ENCODE measurements at regions not wholly inside any gene's neighbourhood (a gene's known extent, or its start where the extent isn't known, plus 50 kb on each side); places are given as distances from the start of the nearest gene placed in this dataset.

GRCh38 chr10:24042884-24043283, 166.1 kb upstream of the KIAA1217 start:
- TF ChIP-seq CTCF (IDR thresholded peaks at IDR 0.05; ENCODE audit: insufficient read depth, low read depth, low read length), result no peak
- H3K4me3 ChIP-seq (ENCODE audit: low read depth, low read length), result no peak overlapping the region
- no peak for DNase-seq (ENCODE audit: low read depth)

- no peak for TF ChIP-seq CTCF (IDR thresholded peaks at IDR 0.05; ENCODE audit: insufficient read depth, low read depth, low read length)
- no peak overlapping the region for H3K4me3 ChIP-seq (ENCODE audit: low read depth, low read length)
- DNase-seq (ENCODE audit: low read depth), result no peak
Measured at GRCh38 chr10:24046060-24046459, 162.9 kb upstream of the KIAA1217 start.

GRCh38 chr10:24047176-24047575, 161.8 kb upstream of the KIAA1217 start:
- no peak for DNase-seq (ENCODE audit: low read depth)
- no peak for TF ChIP-seq CTCF (IDR thresholded peaks at IDR 0.05; ENCODE audit: insufficient read depth, low read depth, low read length)

GRCh38 chr10:24054421-24054820, 154.5 kb upstream of the KIAA1217 start:
- DNase-seq (ENCODE audit: low read depth), result no peak
- H3K4me3 ChIP-seq (ENCODE audit: low read depth, low read length), result no peak overlapping the region
- no peak for TF ChIP-seq CTCF (IDR thresholded peaks at IDR 0.05; ENCODE audit: insufficient read depth, low read depth, low read length)

More at GRCh38 chr10:24047176-24047575, 161.8 kb upstream of the KIAA1217 start:
- no peak overlapping the region for H3K4me3 ChIP-seq (ENCODE audit: low read depth, low read length)

GRCh38 chr10:24080207-24080606, 128.7 kb upstream of the KIAA1217 start:
- H3K4me3 ChIP-seq (ENCODE audit: low read depth, low read length), result no peak overlapping the region
- no peak for TF ChIP-seq CTCF (IDR thresholded peaks at IDR 0.05; ENCODE audit: insufficient read depth, low read depth, low read length)
- no peak for DNase-seq (ENCODE audit: low read depth)

GRCh38 chr10:24086296-24087086, 122.4 kb upstream of the KIAA1217 start:
- TF ChIP-seq CTCF (IDR thresholded peaks at IDR 0.05; ENCODE audit: insufficient read depth, low read depth, low read length), result no peak
- H3K4me3 ChIP-seq (ENCODE audit: low read depth, low read length), result no peak overlapping the region
- no peak for DNase-seq (ENCODE audit: low read depth)

- no peak for TF ChIP-seq CTCF (IDR thresholded peaks at IDR 0.05; ENCODE audit: insufficient read depth, low read depth, low read length)
- no peak for DNase-seq (ENCODE audit: low read depth)
- H3K4me3 ChIP-seq (ENCODE audit: low read depth, low read length), result no peak overlapping the region
Measured at GRCh38 chr10:24091256-24091655, 117.7 kb upstream of the KIAA1217 start.

All from fibroblast of villous mesenchyme (primary cell).